ENCODE measurements at regions not wholly inside any gene's neighbourhood (a gene's known extent, or its start where the extent isn't known, plus 50 kb on each side); places are given as distances from the start of the nearest gene placed in this dataset.

- TF ChIP-seq POLR2A (IDR thresholded peaks at IDR 0.05) = no peak
- TF ChIP-seq, protein P1, sequence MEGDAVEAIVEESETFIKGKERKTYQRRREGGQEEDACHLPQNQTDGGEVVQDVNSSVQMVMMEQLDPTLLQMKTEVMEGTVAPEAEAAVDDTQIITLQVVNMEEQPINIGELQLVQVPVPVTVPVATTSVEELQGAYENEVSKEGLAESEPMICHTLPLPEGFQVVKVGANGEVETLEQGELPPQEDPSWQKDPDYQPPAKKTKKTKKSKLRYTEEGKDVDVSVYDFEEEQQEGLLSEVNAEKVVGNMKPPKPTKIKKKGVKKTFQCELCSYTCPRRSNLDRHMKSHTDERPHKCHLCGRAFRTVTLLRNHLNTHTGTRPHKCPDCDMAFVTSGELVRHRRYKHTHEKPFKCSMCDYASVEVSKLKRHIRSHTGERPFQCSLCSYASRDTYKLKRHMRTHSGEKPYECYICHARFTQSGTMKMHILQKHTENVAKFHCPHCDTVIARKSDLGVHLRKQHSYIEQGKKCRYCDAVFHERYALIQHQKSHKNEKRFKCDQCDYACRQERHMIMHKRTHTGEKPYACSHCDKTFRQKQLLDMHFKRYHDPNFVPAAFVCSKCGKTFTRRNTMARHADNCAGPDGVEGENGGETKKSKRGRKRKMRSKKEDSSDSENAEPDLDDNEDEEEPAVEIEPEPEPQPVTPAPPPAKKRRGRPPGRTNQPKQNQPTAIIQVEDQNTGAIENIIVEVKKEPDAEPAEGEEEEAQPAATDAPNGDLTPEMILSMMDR (IDR thresholded peaks at IDR 0.05) = no peak
- TF ChIP-seq POLR2AphosphoS5 (IDR thresholded peaks at IDR 0.05) = no peak
- no peak for TF ChIP-seq EP300 (IDR thresholded peaks at IDR 0.05)
These were observed 73.6 kb upstream of the SOX5 start for GRCh38 chr12:24023081-24023480.

Data from stomach (tissue), 4 donors.